HG02642 (cell line): ENCODE measurements at regions not wholly inside any gene's neighbourhood (a gene's known extent, or its start where the extent isn't known, plus 50 kb on each side); places are given as distances from the start of the nearest gene placed in this dataset.

Experiments used
- ATAC-seq: cut with Tn5 transposase; IDR thresholded peaks from one replicate; pipeline ENCODE4 v1.9.1; 2021; ENCODE audit warnings: mild to moderate bottlenecking; ENCODE audit not compliant: unreplicated experiment, poor library complexity

DNA sequence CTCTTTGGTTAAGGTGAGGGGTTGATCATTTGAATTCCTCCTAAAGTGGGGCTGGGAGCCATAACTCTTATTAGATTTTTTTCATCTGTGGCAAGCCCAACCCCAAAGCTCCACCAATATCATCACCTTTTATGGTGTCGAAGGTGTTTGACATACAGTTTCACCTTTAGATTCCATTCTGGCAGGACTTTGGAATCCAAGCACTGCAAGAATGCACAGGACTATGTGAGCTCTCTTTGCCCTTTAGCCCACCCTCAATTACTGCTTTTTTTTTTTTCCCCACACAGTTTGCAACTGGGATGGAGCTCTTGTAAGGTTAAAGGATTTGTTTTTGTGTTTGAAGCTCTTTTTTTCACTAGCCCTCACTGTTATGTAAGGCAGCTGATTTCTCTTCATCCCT, 154.0 kb upstream of the KCNJ16 start:
- ATAC-seq = no peak

DNA sequence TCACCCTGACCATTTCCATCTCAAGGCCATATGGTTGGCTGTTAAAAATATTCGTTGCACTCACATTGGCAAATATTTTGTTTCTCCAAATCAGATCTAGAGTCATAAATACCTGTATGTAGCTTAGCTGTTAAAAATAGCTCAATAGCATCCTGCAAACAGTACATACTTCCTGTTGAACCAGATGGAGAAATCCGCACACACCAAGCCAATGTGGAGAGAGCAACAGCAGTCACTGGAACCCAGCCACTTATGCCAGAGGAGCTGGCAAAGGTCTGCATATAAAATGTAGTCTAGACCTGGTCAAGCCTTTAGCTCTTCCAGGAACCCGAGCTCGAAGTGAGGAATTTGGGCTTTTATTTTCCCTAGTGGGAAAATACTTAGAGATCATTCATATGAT, 146.4 kb upstream of the KCNJ16 start:
- no peak for ATAC-seq

- no peak for ATAC-seq
These were observed 138.0 kb upstream of the KCNJ16 start for GRCh38 chr17:69936996-69937395.

- ATAC-seq = no peak
These were observed 132.0 kb upstream of the KCNJ16 start for GRCh38 chr17:69943058-69943457.

DNA sequence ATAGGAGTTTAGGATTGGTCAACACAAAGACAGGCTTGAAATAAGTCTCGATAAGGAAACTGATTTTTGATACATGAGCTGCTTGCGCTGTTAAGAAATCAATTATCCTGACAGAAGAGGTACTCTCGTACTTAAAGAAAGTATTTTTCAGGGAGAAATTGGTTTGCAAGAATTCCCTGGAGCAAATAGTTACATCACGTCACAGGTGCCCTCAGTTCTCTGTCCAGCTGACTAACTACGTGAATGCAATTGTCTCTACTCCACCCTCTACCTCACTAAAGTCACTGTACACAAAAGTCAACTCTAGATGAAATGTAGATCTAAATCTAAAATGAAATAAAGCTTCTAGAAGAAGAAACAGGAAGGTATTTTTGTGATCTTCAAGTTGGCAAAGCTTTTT, 130.6 kb upstream of the KCNJ16 start:
- no peak for ATAC-seq

DNA sequence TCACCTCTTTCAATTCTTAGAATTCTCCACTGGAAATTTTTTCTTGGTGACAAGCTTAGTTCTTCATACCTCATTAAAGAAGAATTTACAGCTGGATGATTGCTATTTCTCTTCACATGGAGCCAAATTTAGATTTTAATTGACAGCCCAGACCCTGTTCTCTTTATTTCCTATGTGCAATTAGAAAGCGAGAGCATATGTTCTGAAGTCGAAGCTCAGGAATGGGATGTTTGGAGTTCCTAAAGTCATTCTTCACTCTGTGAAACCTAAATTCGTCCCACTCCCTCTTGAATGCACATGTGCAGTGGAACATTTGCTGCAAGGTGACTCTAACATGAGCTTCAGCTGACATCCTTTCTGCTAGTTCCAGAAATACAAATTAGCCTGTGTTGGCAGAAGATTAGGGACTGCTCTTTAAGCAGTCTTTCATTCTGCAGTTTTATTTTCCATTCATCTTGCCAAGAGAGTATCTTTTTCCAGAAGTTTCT, 129.3 kb upstream of the KCNJ16 start:
- no peak for ATAC-seq

DNA sequence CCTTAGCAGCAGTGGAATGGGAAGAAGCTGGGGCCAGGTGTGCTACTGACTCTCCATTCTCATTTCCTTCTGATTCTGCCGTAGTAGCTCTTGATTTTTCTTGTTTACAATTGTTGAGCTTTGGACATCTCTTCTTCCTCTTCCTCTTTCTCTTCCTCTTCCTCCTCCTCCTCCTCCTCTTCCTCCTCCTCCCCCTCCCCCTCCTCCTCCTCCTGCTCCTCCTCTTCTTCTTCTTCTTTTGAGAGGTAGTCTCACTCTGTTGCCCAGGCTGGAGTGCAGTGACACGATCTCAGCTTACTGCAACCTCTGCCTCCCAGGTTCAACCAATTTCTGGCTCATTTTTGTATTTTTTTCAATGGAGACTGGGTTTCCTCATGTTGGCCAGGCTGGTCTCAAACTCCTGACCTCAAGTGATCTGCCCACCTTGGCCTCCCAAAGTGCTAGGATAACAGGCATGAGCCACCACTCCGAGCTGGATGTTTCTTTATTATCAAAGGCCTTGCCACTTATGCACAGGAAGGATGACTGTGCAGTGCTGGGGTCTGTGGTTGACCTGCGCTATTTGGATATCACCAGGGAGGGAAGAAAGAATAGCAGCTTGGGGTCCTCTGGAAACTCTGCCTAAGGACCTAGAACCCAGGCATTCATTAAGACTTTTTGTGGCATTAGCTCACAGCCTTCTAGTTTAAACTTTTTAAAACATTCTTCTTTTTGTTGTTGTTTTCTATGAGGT, 127.8 kb upstream of the KCNJ16 start:
- ATAC-seq = no peak

DNA sequence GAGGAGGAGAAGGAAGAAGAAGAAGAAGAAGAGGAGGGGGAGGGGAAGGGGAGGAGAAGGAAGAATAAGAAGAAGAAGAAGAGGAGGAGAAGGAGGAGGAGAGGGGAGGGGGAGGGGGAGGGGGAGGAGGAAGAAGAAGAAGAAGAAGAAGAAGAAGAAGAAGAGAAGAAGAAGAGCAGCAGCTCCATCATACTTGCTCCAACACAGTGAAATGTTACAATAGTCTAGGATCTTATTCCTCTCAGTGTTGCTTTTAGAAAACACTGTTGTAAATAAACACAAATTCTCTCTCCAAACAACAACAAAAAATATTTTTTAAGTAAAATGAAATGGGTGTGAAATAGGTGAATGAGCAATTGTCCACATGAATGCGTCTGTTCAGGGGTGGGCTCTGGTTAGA, 126.6 kb upstream of the KCNJ16 start:
- ATAC-seq = no peak

- ATAC-seq = no peak
These were observed 125.5 kb upstream of the KCNJ16 start for GRCh38 chr17:69949496-69949895.

- ATAC-seq = no peak
These were observed 124.9 kb upstream of the KCNJ16 start for GRCh38 chr17:69949973-69950695.

DNA sequence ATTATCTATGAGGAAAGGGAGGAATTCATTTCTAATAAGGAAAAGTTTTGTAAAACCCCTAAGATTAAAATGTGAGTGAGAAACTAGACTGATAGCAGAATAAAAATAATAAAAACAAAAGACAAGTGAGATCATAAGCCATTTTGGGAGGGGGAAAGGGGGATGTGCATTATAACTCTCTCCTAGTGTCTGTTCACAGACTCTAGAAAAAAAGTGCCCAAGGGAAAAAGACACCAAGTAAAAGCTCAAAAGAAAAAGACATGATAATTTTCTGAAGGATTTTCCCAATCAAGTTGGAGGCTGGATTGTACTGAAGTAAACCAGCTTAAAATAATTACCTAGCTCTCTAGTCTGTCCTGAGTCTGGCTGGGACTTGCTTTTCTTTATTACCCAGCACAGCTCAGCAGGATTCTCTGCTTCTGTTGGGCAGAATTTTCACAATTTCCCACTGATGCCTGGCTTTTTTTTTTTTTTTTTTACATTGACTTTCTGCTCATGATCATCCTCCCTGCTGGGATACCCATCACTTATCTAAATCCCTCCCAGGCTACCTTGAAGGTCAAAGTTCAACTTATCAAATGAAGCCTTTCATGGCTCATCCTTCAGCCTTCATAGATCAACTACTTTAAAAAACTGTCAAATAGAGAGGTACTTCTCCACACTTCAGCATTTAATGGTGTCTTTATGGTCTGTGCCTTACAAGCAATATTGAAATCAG, 124.2 kb upstream of the KCNJ16 start:
- no peak for ATAC-seq

DNA sequence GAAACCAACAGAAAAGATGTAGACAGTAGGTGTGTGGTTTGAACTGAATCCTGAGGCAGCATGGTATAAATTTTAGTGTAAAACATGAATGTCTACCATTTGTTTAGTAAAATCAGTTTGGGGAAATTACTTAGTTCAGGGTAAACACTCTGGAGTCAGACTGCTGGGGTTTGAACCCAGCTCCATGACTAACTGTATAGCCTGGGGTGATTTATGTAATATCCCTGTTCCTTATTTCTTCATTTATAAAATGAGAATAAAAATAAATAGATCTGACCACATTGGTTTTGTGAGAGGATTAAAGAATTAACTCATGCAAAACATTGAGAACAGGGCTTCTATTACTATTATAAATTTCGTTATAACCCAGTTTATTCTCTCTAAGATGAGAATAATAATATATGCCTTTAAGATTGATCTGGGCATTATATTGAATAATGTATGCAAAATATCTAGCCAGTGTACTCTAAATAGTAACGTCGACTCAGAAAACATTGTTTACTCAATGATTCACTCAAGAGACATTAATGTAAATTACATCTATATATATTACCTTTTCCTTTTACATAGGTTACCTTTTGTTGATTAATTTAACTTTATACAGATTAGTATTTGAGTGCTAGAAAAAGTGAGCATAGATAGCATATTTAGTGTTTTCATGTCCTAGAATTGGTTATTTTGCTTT, 120.6 kb upstream of the KCNJ16 start:
- no peak for ATAC-seq

GRCh38 chr17:69958063-69958462, 117.0 kb upstream of the KCNJ16 start:
- no peak for ATAC-seq

DNA sequence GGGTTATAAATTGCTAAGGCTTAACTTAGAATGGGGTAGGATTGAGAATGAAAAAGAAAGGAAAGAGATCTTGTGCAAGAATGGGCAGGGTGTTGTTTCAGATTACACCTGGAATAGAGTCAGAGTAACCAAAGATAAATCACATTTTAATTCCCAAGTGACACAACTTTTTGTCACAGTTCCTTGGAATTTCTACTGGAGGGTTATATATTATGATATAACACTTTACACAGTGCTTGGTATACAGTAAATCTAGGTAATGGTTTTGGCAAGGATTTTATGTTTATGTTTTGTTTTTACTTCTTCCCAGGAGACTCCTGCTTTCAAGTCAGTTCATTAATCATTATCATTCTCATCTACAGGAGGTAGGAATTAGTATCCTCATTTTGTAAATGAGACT, 115.7 kb upstream of the KCNJ16 start:
- ATAC-seq = no peak

DNA sequence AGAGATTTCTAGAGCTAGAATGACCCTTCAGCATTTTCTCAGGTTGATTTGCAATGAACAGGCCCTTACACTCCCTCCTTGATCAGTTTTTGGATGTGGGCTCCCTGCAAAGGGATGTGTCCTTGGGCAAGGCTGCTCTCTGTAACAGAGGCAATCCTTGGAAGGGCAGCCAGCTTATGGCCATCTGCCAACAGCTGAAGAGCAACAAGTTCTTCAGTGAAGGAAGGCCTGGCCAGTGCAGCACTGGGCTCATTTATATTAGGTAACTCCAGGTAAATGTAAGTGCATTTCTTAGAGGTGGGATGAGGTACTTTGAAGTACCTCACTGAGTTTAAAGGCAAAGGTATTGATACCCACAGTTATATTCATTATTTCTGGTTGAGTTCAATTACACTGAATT, 114.3 kb upstream of the KCNJ16 start:
- ATAC-seq = no peak

DNA sequence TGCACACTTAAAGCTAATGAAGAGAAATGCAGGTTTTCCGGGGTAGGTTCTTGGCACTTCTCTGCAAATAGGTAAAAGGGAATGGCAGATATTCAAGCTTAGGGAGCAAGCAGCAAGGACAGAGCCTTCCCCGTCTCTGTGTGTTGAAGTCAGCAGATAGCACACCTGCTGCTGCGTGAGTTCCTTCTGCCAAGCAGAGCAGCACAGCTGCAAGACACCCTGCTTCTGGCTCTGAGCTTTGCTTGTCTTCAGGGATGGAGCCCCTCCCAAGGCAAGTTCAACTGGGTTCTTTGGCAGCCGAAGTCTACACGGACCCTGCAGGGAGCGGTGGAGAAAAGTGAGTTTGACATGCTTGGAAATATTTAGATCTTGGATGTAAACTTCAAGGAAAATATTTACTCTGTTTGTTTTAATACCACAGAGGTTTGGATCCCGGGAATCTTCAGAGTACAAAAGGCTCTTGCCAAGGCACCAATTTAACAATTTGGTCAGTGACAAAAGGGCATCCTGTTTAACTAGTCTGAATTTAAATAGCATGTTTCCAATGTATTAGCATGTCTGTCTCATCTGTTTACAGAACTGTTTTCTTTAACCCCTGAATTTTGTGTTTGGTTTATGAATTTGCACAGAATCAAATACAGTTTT, 113.4 kb upstream of the KCNJ16 start:
- no peak for ATAC-seq

DNA sequence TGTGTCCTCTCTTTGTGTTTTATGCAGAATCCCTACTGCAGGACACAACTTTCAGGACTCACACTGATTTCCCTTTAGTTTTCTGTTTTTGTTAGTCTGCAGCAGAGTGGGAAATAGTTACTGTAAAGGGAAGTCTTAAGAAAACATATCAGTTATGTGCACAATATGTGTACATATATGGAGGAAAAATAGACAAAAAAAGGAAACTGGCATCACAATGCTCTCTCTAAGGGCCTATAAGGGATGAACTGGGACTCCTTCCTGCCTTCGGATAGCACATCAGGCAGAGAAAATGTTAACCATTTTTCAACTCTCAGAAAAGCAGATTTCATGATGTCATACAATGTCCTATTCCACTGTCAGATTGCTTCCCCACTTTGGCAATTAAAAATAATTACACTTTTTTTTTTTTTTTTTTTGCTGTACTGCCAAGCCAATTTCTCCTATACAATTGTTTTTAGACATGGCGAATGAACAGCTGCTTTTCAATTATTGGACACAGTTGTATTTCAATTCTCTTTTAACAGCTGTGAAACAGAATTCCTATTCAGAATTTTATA, 112.5 kb upstream of the KCNJ16 start:
- no peak for ATAC-seq

DNA sequence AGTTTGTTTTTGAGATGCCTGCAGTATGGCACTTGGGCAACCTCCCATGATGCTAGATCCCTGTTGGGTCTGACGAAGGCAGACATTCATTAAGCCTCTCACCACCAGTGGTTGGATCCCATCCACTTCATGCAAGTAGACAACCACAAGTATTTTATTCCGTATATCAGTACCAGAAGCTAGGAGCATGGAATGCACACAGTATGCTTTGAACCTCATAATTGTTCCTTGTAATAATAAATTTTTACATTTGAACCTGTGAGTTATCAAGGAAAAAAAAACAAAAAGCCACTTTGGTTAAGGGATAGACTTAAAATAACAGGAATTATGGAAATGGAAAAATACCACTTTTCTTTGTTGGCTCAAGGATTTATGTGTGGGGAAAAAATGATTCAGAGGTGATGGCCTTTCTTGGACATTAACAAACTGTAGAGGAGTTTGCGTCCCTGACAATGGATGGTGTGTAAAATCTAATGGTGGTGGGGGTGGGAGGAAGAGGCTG, 107.1 kb upstream of the KCNJ16 start:
- ATAC-seq = no peak

- no peak for ATAC-seq
These were observed 105.1 kb upstream of the KCNJ16 start for GRCh38 chr17:69969897-69970296.

GRCh38 chr17:69972251-69972650, 102.8 kb upstream of the KCNJ16 start:
- no peak for ATAC-seq
